Fibroblast of the conjunctiva (primary cell): ENCODE measurements at regions not wholly inside any gene's neighbourhood (a gene's known extent, or its start where the extent isn't known, plus 50 kb on each side); places are given as distances from the start of the nearest gene placed in this dataset.

Source experiments
- DNase-seq: peaks from one replicate; pipeline ENCODE4 v3.0.0-alpha.2; 2010; ENCODE audit warnings: low read depth

DNA sequence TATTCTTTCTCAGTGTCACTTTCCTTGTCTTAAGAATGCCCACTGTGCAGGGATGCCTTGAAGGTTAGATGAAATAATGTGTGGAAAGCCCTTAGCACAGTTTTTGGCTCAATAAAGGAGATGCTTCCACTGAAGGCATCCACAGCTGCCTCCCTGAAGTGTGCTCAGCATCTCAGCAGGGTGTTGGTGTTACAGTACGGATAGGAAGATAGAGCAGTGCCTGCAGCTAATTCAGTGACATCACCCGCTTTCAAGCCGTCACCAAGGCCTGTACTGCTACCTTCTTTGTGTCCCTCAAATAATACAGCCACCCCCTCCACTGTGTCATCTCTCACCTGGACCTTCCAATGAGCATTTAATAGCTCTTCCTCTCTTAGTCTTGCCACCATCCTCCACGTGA is 59.0 kb downstream of the NDUFS5 start:
- DNase-seq = no peak

DNA sequence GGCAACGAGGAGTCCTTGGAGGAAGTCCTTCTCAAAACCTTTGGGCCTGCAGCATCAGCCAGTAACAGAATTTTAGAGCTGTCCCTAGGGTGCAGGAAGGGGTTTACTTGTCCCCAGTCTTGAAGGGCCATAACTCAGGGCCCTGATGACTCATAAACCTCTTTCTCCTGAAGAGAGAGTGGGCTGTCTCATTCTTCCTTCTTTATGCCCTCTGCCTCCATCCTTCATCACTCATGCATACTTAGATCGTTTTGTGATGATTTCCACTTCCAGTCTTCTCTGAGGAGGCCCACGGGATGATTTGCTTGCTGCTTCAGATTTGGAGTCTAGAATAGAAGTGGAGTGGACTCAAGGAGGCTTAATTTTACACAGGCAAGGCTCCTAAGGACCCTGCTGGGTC is 60.2 kb downstream of the NDUFS5 start:
- no peak for DNase-seq

DNA sequence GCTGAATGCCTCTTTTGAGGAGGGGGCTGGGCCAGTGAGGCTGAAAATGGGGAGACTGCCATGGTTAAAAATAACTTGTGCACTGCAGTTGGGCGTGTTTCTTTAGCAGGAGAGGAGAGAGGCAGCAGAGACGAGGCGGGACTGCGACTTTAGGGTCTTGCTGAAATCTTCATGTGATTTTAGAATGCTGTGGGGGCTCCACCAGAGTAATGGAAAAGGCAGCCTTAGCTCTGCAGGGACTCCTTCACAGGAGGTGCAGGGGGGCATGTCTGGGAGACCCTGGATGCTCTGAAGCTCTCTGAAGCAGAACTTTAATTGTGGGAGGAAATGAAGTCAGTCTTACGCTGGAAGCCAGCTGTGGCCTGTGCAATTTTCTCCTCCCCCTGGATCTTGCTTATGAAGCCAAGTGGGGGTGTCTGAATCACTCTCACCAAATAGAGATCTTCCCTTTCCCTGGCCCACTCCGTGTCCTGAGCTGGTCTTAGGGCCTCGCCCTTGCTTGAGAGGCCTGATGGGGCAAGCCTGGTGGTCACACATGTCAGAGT is 60.8 kb downstream of the NDUFS5 start:
- peak; percentile 35 for DNase-seq

DNA sequence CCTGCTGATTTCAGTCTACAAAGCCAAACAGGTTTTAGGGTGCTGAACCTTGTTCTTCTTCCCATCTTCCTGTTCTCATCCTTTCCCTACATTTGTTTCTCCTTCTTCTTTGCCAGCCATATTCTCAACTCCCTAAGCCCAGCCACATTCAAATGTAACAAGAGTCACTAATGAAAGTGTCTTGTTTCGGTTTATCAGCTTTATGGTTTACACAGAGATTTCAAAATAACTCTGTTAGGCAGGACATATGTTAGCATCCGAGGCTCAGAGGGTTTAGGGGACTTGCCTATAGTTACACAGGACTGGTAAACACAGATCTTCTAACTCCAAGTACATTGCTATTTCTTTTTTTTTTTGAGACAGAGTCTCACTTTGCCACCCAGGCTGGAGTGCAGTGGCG is 61.3 kb downstream of the NDUFS5 start:
- no peak for DNase-seq

DNA sequence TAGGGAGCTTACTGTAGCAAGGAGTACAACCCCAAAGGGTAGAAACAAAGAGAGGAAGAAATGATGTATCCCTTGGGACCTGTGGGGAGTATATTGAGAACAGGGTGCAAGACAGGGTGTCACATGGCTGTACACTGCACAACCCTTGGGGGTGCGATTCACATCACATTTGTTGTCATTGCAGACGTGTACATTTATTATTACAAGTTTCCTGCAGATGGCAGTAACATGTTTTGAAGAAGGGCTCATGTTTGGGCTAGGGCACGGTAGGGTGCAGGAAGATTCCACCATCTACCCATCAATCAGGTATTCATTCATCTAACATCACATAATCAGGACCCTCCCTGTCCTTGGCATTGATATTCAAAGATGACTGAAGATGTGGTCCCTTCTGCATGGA is 62.5 kb downstream of the NDUFS5 start:
- DNase-seq = no peak

DNA sequence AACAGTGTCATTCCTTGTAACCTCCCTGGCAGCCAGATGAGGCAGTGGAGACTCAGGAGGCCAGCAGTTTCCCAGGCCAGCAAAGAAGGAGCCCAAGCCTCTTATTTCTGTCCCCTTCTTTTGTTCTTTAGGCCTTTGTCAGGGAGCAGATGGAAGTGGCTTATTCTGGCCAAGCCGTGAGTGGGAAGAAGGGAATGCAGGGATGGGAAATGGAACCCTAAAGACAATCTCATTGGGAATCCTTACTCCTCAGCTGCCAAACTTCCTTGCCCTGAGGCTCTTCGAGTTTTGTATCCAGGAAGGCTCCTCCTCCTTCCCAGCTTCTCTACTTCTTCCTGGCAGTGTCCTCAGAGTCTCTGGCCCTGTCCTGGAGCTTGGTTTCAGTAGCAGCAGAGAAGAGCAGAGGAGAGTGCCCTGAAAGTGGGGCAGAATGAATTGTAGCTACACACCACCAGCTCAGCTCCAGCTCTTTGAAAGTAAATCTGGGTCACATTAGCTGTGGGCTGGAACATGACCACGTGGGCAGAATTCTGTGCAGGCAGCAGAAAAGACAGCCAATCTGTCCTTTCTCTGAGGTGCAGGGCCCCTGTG is 63.9 kb downstream of the NDUFS5 start:
- no peak for DNase-seq

GRCh38 chr1:39090757-39091380 is 64.7 kb downstream of the NDUFS5 start:
- DNase-seq = no peak

- DNase-seq = peak; percentile 83
These were observed 65.9 kb downstream of the NDUFS5 start for GRCh38 chr1:39091845-39092645.

GRCh38 chr1:39094685-39095084 is 68.5 kb downstream of the NDUFS5 start:
- DNase-seq = no peak

- peak; percentile 95 for DNase-seq
These were observed 72.5 kb downstream of the NDUFS5 start for GRCh38 chr1:39098546-39099250.

DNA sequence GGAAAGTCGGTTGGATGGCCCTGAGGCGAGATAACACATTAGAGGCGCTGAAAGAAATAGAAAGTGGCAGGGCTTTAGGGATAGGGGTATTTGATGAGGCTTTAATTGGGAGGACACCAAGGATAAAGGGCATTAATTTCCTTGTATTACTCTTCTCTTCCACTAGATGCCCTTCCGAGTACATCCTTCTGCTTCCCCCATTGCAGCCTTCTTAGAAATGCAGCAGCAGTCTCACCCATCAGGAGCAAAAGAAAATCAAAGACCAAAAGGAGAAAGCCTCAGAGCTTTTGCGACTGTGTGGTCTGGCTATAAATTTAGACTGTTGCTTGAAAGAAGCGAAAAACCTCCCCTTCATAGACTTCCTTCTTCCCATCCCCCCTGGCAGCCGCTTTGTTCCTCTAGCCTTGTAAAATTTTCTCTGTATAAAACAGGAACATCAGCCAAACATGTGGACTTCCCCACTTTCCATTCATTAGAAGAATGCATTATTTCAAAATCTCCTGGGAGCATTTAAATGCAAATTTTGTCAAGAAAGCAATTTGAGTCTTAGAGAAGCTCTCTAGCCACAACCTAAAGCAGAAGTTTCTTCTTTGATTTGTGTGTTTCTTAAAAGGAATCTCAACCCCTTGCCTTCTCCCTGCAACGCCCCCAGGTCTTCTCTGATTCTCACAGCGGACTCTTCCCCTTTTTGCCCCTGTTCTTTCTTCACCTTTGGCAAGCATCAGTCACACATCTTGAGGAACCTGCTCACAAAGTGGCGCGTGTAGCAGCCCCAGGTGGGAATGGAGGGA is 76.6 kb downstream of the NDUFS5 start:
- DNase-seq = peak; percentile 69

GRCh38 chr1:39103328-39104157 is 77.4 kb downstream of the NDUFS5 start:
- DNase-seq = no peak

DNA sequence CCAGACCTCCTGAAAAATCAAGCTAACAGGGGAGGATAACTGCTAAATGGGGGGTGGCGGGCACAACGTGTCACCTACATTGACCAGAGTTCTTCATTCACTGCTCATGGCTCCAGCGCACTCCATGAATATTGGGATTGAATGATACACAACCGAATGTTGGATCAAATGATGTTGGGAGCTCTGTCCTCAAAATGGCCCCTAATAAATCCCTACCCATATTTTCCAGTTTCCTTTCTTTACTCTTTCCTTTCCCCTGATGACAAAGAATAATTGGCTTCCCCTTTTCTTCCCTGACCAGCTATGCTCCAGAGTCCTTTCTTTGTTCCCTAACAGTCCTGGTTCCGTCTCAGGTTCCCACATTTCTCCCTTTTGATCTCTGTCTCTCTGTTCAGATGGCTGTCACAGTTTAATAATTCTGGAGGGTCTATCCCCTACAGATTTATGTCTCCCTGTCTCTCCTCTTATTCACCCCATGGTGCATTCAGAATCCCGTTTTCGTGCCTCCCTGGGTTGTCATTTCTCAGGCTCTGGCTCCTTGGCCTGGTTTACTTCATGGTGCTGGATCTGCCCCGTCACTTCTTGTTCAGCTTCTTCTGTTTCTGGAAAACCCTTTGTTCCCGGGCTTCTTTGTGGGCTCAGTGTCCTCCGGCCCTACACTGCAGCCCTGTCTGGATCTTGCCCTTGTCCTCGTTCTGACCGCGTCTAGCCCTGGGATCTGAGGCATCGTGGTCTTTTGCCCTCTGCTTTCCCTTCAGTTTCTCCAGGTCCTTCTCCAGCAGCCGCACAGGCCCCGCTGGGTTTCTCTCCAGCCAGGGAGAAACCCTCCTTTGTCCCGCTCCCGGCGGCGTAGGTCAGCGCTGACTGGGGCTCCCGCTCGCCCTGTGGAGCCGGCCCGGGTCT is 78.3 kb downstream of the NDUFS5 start:
- no peak for DNase-seq

- DNase-seq = no peak
These were observed 79.1 kb downstream of the NDUFS5 start for GRCh38 chr1:39105061-39105840.

GRCh38 chr1:39105841-39106765 is 80.0 kb downstream of the NDUFS5 start:
- no peak for DNase-seq

DNA sequence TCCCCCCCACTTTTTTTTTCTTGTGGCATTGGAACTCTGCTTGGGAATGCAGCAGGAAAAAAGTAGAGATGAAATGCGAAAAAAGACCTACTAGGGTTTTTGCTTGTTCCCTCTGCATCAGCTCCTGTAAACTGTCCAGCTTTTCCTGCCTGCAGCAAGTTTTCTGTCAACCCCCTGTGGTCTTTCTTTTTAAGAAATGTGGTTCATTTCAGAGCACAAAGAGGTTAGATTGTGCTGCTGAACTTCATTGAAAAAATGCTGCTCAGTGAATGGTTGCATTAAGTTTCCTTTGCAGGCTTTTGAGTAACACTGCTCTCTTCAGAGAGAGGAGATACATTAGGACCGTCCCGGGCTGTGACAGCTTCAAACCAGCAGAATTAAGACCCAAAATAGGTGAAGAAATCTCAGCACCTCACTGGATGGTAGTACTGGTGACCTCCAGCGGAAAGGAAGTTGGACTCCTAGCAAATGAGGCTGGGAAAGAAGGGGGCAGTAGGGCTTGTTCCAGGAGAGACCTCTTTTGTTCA is 80.7 kb downstream of the NDUFS5 start:
- no peak for DNase-seq
